Parathyroid adenoma (tissue), 2 donors: ENCODE measurements at regions not wholly inside any gene's neighbourhood (a gene's known extent, or its start where the extent isn't known, plus 50 kb on each side); places are given as distances from the start of the nearest gene placed in this dataset.

Source experiments
- H2AFZ ChIP-seq: fragments of 300-600 bp; sonication (generic); one replicate; pipeline ENCODE4 v1.7.0; 2017; ENCODE audit warnings: antibody characterized with exemption, mild to moderate bottlenecking
- H3K27ac ChIP-seq: fragments of 300-600 bp; sonication (generic); one replicate; pipeline ENCODE4 v1.7.0; 2017
- H3K27me3 ChIP-seq: fragments of 300-600 bp; sonication (generic); one replicate; pipeline ENCODE4 v1.7.0; 2017; ENCODE audit warnings: low read length; ENCODE audit not compliant: control insufficient read depth, insufficient read depth
- H3K36me3 ChIP-seq: fragments of 300-600 bp; sonication (generic); one replicate; pipeline ENCODE4 v1.7.0; 2017; ENCODE audit warnings: low read length; ENCODE audit not compliant: control insufficient read depth, insufficient read depth
- H3K4me1 ChIP-seq: fragments of 300-600 bp; sonication (generic); one replicate; pipeline ENCODE4 v1.7.0; 2017; ENCODE audit warnings: control low read depth
- H3K4me2 ChIP-seq: fragments of 300-600 bp; sonication (generic); one replicate; pipeline ENCODE4 v1.7.0; 2017; ENCODE audit warnings: low read length
- H3K4me3 ChIP-seq: fragments of 300-600 bp; sonication (generic); one replicate; pipeline ENCODE4 v1.7.0; 2017; ENCODE audit warnings: low read depth, low read length
- H3K79me2 ChIP-seq: fragments of 300-600 bp; sonication (generic); one replicate; pipeline ENCODE4 v1.7.0; 2017; ENCODE audit warnings: control low read depth
- H3K9ac ChIP-seq: fragments of 300-600 bp; sonication (generic); one replicate; pipeline ENCODE4 v1.7.0; 2017; ENCODE audit warnings: mild to moderate bottlenecking
- H3K9me3 ChIP-seq: fragments of 300-600 bp; sonication (generic); one replicate; pipeline ENCODE4 v1.7.0; 2017; ENCODE audit warnings: low read length; ENCODE audit not compliant: control insufficient read depth
- CTCF ChIP-seq: fragments of 300-600 bp; sonication (generic); IDR thresholded peaks from one replicate; pipeline ENCODE4 v1.7.0; 2017; ENCODE audit warnings: antibody characterized with exemption, mild to moderate bottlenecking
- donor health status: primary hyperparathyroidism.

- TF ChIP-seq CTCF, result no peak
- no peak overlapping the region for H3K4me2 ChIP-seq
- H2AFZ ChIP-seq, result no peak overlapping the region
- no peak overlapping the region for H3K9ac ChIP-seq
- H3K9me3 ChIP-seq, result no peaks in the 10 kb centered on the region
- no peaks in the 10 kb centered on the region for H3K36me3 ChIP-seq
- no peak overlapping the region for H3K27ac ChIP-seq
- no peak overlapping the region for H3K4me3 ChIP-seq
- H3K27me3 ChIP-seq, result no peaks in the 10 kb centered on the region
- H3K79me2 ChIP-seq, result no peaks in the 10 kb centered on the region
- no peaks in the 10 kb centered on the region for H3K4me1 ChIP-seq
Observed at GRCh38 chr1:187645651-187646050, 816.9 kb downstream of the PLA2G4A start.

GRCh38 chr1:187646536-187647107 lies 817.9 kb downstream of the PLA2G4A start:
- H3K4me2 ChIP-seq, result no peak overlapping the region
- H3K9me3 ChIP-seq, result no peaks in the 10 kb centered on the region
- H3K4me1 ChIP-seq, result no peaks in the 10 kb centered on the region
- H3K27ac ChIP-seq, result no peak overlapping the region
- H2AFZ ChIP-seq, result no peak overlapping the region
- H3K4me3 ChIP-seq, result no peak overlapping the region
- no peaks in the 10 kb centered on the region for H3K36me3 ChIP-seq
- TF ChIP-seq CTCF, result no peak
- no peaks in the 10 kb centered on the region for H3K27me3 ChIP-seq
- H3K9ac ChIP-seq, result no peak overlapping the region
- H3K79me2 ChIP-seq, result no peaks in the 10 kb centered on the region

GRCh38 chr1:187648091-187648490 lies 819.3 kb downstream of the PLA2G4A start:
- H3K4me1 ChIP-seq, result no peaks in the 10 kb centered on the region
- no peak overlapping the region for H3K4me2 ChIP-seq
- no peaks in the 10 kb centered on the region for H3K9me3 ChIP-seq
- no peaks in the 10 kb centered on the region for H3K36me3 ChIP-seq
- no peak overlapping the region for H3K9ac ChIP-seq
- TF ChIP-seq CTCF, result no peak
- no peaks in the 10 kb centered on the region for H3K27me3 ChIP-seq
- H3K79me2 ChIP-seq, result no peaks in the 10 kb centered on the region
- H3K27ac ChIP-seq, result no peak overlapping the region
- H3K4me3 ChIP-seq, result no peak overlapping the region
- no peak overlapping the region for H2AFZ ChIP-seq

- no peak for TF ChIP-seq CTCF
- H2AFZ ChIP-seq, result no peak overlapping the region
- no peaks in the 10 kb centered on the region for H3K27me3 ChIP-seq
Observed at GRCh38 chr1:187654635-187655034, 825.9 kb downstream of the PLA2G4A start.

GRCh38 chr1:187655104-187655503 lies 826.4 kb downstream of the PLA2G4A start:
- no peak overlapping the region for H3K27ac ChIP-seq

More at GRCh38 chr1:187654635-187655034, 825.9 kb downstream of the PLA2G4A start:
- Histone ChIP-seq H3K9me3 (no peaks in the 10 kb centered on the region), H3K79me2 (no peaks in the 10 kb centered on the region), H3K27ac (no peak overlapping the region), H3K4me1 (no peaks in the 10 kb centered on the region), H3K36me3 (no peaks in the 10 kb centered on the region), H3K4me2 (no peak overlapping the region), H3K4me3 (no peak overlapping the region), H3K9ac (no peak overlapping the region)

More at GRCh38 chr1:187655104-187655503, 826.4 kb downstream of the PLA2G4A start:
- Histone ChIP-seq H3K9me3 (no peaks in the 10 kb centered on the region), H3K9ac (no peak overlapping the region), H3K4me1 (no peaks in the 10 kb centered on the region), H2AFZ (no peak overlapping the region), H3K79me2 (no peaks in the 10 kb centered on the region), H3K4me2 (no peak overlapping the region), H3K36me3 (no peaks in the 10 kb centered on the region), H3K4me3 (no peak overlapping the region), H3K27me3 (no peaks in the 10 kb centered on the region)
- no peak for TF ChIP-seq CTCF
